Islet of Langerhans (tissue), 1 donor: ENCODE measurements at regions not wholly inside any gene's neighbourhood (a gene's known extent, or its start where the extent isn't known, plus 50 kb on each side); places are given as distances from the start of the nearest gene placed in this dataset.

Experiments
- FAIRE-seq: peaks from one replicate; lab custom pipeline; 2011; peaks lifted over from hg19 to GRCh38; lab: Jason Lieb, UNC

- peak; percentile 38 for FAIRE-seq
These were observed 1798.9 kb downstream of the MAT2B start for GRCh38 chr5:165304193-165304827.

- peak; percentile 38 for FAIRE-seq
These were observed 1800.2 kb downstream of the MAT2B start for GRCh38 chr5:165305596-165305995.

- FAIRE-seq = no peak
These were observed 1804.0 kb downstream of the MAT2B start for GRCh38 chr5:165309446-165309845.

GRCh38 chr5:165310031-165310430 is 1804.6 kb downstream of the MAT2B start:
- no peak for FAIRE-seq

GRCh38 chr5:165321912-165322311 is 1816.5 kb downstream of the MAT2B start:
- no peak for FAIRE-seq

GRCh38 chr5:165325221-165325620 is 1819.8 kb downstream of the MAT2B start:
- FAIRE-seq = no peak

- no peak for FAIRE-seq
These were observed 1822.2 kb downstream of the MAT2B start for GRCh38 chr5:165327631-165328030.

GRCh38 chr5:165328846-165329245 is 1823.4 kb downstream of the MAT2B start:
- FAIRE-seq = no peak

- FAIRE-seq = no peak
These were observed 1828.2 kb downstream of the MAT2B start for GRCh38 chr5:165333623-165334022.

- FAIRE-seq = no peak
These were observed 1828.8 kb downstream of the MAT2B start for GRCh38 chr5:165334201-165334600.

- no peak for FAIRE-seq
These were observed 1844.3 kb downstream of the MAT2B start for GRCh38 chr5:165349735-165350134.

GRCh38 chr5:165351342-165351741 is 1845.9 kb downstream of the MAT2B start:
- FAIRE-seq = no peak

- FAIRE-seq = no peak
These were observed 1854.9 kb downstream of the MAT2B start for GRCh38 chr5:165360366-165360765.

GRCh38 chr5:165360784-165361542 is 1855.5 kb downstream of the MAT2B start:
- no peak for FAIRE-seq

GRCh38 chr5:165370233-165370632 is 1864.8 kb downstream of the MAT2B start:
- peak; percentile 73 for FAIRE-seq

GRCh38 chr5:165370794-165371193 is 1865.4 kb downstream of the MAT2B start:
- FAIRE-seq = peak; percentile 41

- FAIRE-seq = no peak
These were observed 1869.8 kb downstream of the MAT2B start for GRCh38 chr5:165375201-165375600.

- FAIRE-seq = no peak
These were observed 1888.4 kb downstream of the MAT2B start for GRCh38 chr5:165393839-165394238.

GRCh38 chr5:165397516-165397915 is 1892.1 kb downstream of the MAT2B start:
- FAIRE-seq = no peak

- FAIRE-seq = no peak
These were observed 1894.7 kb downstream of the MAT2B start for GRCh38 chr5:165400086-165400485.

GRCh38 chr5:165404917-165405316 is 1899.5 kb downstream of the MAT2B start:
- FAIRE-seq = no peak

- FAIRE-seq = no peak
These were observed 1899.9 kb downstream of the MAT2B start for GRCh38 chr5:165405340-165405739.

GRCh38 chr5:165407352-165407751 is 1901.9 kb downstream of the MAT2B start:
- FAIRE-seq = no peak

- no peak for FAIRE-seq
These were observed 1905.1 kb downstream of the MAT2B start for GRCh38 chr5:165410476-165410875.
